K562 (cell line): ENCODE measurements at regions not wholly inside any gene's neighbourhood (a gene's known extent, or its start where the extent isn't known, plus 50 kb on each side); places are given as distances from the start of the nearest gene placed in this dataset.

Experiments
- ATAC-seq: fragments of 200-7000 bp; cut with Tn5 transposase; 3 replicates; pipeline ENCODE4 v1.9.1; 2020; ENCODE audit warnings: moderate library complexity
- BruUV-seq: library from RNA; stranded (reverse); fragments of 400-500 nt; replicated peaks from 2 replicates; lab custom pipeline; 2021; lab: Mats Ljungman, UMichigan
- CTCF ChIA-PET: fragments of 300-600 bp; formaldehyde crosslinking; extraction: SDS; loops from one replicate; lab custom pipeline; 2021; ENCODE audit warnings: low intra/inter-chr PET ratio; lab: Yijun Ruan, JAX
- POLR2A ChIA-PET: fragments of 300-600, 350-650 bp; sonication (Branson Sonifier 250); formaldehyde crosslinking; extraction: SDS; loops from one replicate; lab custom pipeline; 2021; ENCODE audit warnings: antibody characterized with exemption, inconsistent platforms; lab: Yijun Ruan, JAX
- DNase-seq, 4 experiments: peaks; one replicate each; pipeline versions ENCODE4 v3.0.0 to v3.0.0-alpha.2; 2011 to 2018; ENCODE audit warnings: low spot score in 3 of 4, mixed read lengths in 3 of 4; ENCODE audit errors: extremely low read depth in 1 of 4
- FAIRE-seq: peaks from 2 replicates; lab custom pipeline; 2011; peaks lifted over from hg19 to GRCh38; lab: Jason Lieb, UNC
- H2AFZ ChIP-seq: 2 replicates; pipeline ENCODE4 v1.6.0; 2011; ENCODE audit warnings: low read depth, low read length, control low read depth, inconsistent platforms
- H3K27ac ChIP-seq: fragments of 200-600 bp; 3 replicates; pipeline ENCODE4 v1.8.0; 2011; ENCODE audit warnings: low read depth, mild to moderate bottlenecking, control low read depth, inconsistent platforms, low read length, moderate library complexity, mixed read lengths; ENCODE audit errors: extremely low read depth
- H3K27me3 ChIP-seq, 2 experiments: fragments of 300-600 bp in 1 of 2; 2 replicates in 1 of 2; 3 replicates in 1 of 2; pipeline versions ENCODE4 v1.6.0 to v1.8.0; 2011; ENCODE audit warnings: inconsistent platforms in 2 of 2, low read length in 2 of 2, mild to moderate bottlenecking in 1 of 2, mixed read lengths in 1 of 2, moderate library complexity in 1 of 2; ENCODE audit not compliant: control insufficient read depth in 2 of 2, insufficient read depth in 2 of 2
- H3K36me3 ChIP-seq: fragments of 300-600 bp; 3 replicates; pipeline ENCODE4 v1.8.0; 2011; ENCODE audit warnings: mild to moderate bottlenecking, low read length, inconsistent platforms; ENCODE audit not compliant: control insufficient read depth, insufficient read depth
- H3K4me1 ChIP-seq, 2 experiments: fragments of 200-600 bp in 1 of 2; replicated peaks in 1 of 2; 2 replicates in 1 of 2; 3 replicates in 1 of 2; pipeline versions ENCODE4 v1.5.1 to v1.8.0; 2011; ENCODE audit warnings: inconsistent platforms in 2 of 2, low read length in 2 of 2, mild to moderate bottlenecking in 1 of 2, mixed read lengths in 1 of 2, moderate library complexity in 1 of 2; ENCODE audit not compliant: control insufficient read depth in 2 of 2, insufficient read depth in 2 of 2
- H3K4me2 ChIP-seq: 2 replicates; pipeline ENCODE4 v1.6.1; 2011; ENCODE audit warnings: low read length, control low read depth, inconsistent platforms, mixed read lengths; ENCODE audit not compliant: insufficient read depth
- H3K4me3 ChIP-seq: fragments of 200-600 bp; sonication (generic), shearing (Covaris generic); 2 replicates; pipeline ENCODE4 v1.5.1; 2016; ENCODE audit warnings: control low read depth, inconsistent platforms
- H3K79me2 ChIP-seq: fragments of 200-600 bp; 3 replicates; pipeline ENCODE4 v1.8.0; 2011; ENCODE audit warnings: low read length, inconsistent platforms; ENCODE audit not compliant: control insufficient read depth, insufficient read depth
- H3K9ac ChIP-seq, 2 experiments: 2 replicates each; pipeline versions ENCODE4 v1.6.0 to v1.6.1; 2011; ENCODE audit warnings: low read depth in 2 of 2, low read length in 2 of 2, control low read depth in 1 of 2, inconsistent platforms in 1 of 2, mild to moderate bottlenecking in 1 of 2, mixed read lengths in 1 of 2; ENCODE audit not compliant: insufficient read depth in 1 of 2
- H3K9me1 ChIP-seq: one replicate; pipeline ENCODE4 v1.6.0; 2011; ENCODE audit warnings: inconsistent platforms, mild to moderate bottlenecking, low read length, moderate library complexity; ENCODE audit not compliant: control insufficient read depth, insufficient read depth
- H3K9me3 ChIP-seq: replicated peaks from 2 replicates; pipeline ENCODE4 v1.5.1; 2011; ENCODE audit warnings: low read depth, low read length, inconsistent platforms; ENCODE audit not compliant: control insufficient read depth, insufficient read depth
- H4K20me1 ChIP-seq: replicated peaks from 2 replicates; pipeline ENCODE4 v1.6.1; 2011; ENCODE audit warnings: low read length, inconsistent platforms, mixed read lengths; ENCODE audit not compliant: control insufficient read depth, insufficient read depth
- CTCF ChIP-seq, 3 experiments: IDR thresholded peaks in 2 of 3; conservative IDR thresholded peaks in 1 of 3; 2 replicates each; pipeline ENCODE4 v1.5.1; 2011 to 2012; ENCODE audit warnings: low read length in 3 of 3, mild to moderate bottlenecking in 3 of 3, control low read depth in 2 of 3, improper control_type of control experiment in 1 of 3, inconsistent platforms in 1 of 3, low read depth in 1 of 3, mixed read lengths in 1 of 3, moderate library complexity in 1 of 3; ENCODE audit not compliant: insufficient read depth in 2 of 3
- RAD21 ChIP-seq, 2 experiments: fragments of 250-450 bp in 1 of 2; fragments of 450-650 bp in 1 of 2; sonication (Bioruptor Pico) in 1 of 2; formaldehyde crosslinking in 1 of 2; IDR thresholded peaks in 1 of 2; conservative IDR thresholded peaks in 1 of 2; 2 replicates each; pipeline versions ENCODE4 v1.4.0 to v1.8.0; 2020 to 2022; ENCODE audit warnings: mild to moderate bottlenecking in 2 of 2, moderate library complexity in 1 of 2
- SAFB2 ChIP-seq: fragments of 200-400 bp; formaldehyde crosslinking; IDR thresholded peaks from 2 replicates; pipeline ENCODE4 v1.6.1; 2018; ENCODE audit warnings: borderline replicate concordance, low read length, low read depth, moderate library complexity; ENCODE audit not compliant: severe bottlenecking
- WGBS: fragments of 100-300 bp; shearing (Covaris generic); methylation state at CpG from one replicate; pipeline ENCODE4 v1.1.6; 2016; ENCODE audit warnings: low coverage, mixed read lengths; ENCODE audit not compliant: insufficient coverage; ENCODE audit errors: missing lambda C conversion rate; 5-methylcytosine and 5-hydroxymethylcytosine counted together
- in situ Hi-C: fragments of 300-500 bp; cut with MboI; formaldehyde crosslinking; loops from 4 replicates; pipeline ENCODE4 v1.15.0; 2018; ENCODE audit warnings: inconsistent platforms, mixed read lengths
- intact Hi-C: fragments of 100-400 bp; cut with micrococcal nuclease; formaldehyde crosslinking; loops from 2 replicates; pipeline ENCODE4 v1.14.2; 2022
- TF ChIP-seq, protein P1 (sequence below): fragments of 450-650 bp; formaldehyde crosslinking; IDR thresholded peaks from 2 replicates; pipeline ENCODE4 v1.4.0; 2020; ENCODE audit warnings: mild to moderate bottlenecking, moderate library complexity

- BruUV-seq: no TSS peak
- ChIA-PET CTCF (no interaction called here), POLR2A (interaction anchor here (0.7 kb wide), 1 partner anchor 458 kb away, joined by 3 read pairs; no protein-coding TSS in a partner anchor)
- no peak overlapping the region for H2AFZ ChIP-seq
- H3K9me3 ChIP-seq: no peaks in the 10 kb centered on the region
- WGBS: 0% methylated on average over 4 of the region's 6 CpGs
- TF ChIP-seq SAFB2: no peak
- TF ChIP-seq CTCF (IDR thresholded peaks at IDR 0.05 in 2 of 3, conservative IDR thresholded peaks at IDR 0.05 in 1 of 3; ENCODE audit: insufficient read depth in 2 of 3, low read depth in 1 of 3, low read length in 3 of 3): peak; percentile 17 to 44 (median 19); a peak in 3 of 6 replicates
- TF ChIP-seq, protein P1, sequence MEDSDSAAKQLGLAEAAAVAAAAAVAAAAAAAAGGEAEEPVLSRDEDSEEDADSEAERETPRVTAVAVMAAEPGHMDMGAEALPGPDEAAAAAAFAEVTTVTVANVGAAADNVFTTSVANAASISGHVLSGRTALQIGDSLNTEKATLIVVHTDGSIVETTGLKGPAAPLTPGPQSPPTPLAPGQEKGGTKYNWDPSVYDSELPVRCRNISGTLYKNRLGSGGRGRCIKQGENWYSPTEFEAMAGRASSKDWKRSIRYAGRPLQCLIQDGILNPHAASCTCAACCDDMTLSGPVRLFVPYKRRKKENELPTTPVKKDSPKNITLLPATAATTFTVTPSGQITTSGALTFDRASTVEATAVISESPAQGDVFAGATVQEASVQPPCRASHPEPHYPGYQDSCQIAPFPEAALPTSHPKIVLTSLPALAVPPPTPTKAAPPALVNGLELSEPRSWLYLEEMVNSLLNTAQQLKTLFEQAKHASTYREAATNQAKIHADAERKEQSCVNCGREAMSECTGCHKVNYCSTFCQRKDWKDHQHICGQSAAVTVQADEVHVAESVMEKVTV (CRISPR knock-in tag): no peak
- TF ChIP-seq RAD21 (CRISPR knock-in tag; conservative IDR thresholded peaks at IDR 0.05 in 1 of 2, IDR thresholded peaks at IDR 0.05 in 1 of 2): peak in 1 of 2 experiments; percentile 45; a peak in 2 of 4 replicates
- ATAC-seq: no peak
- FAIRE-seq: no peak
- no peaks in the 10 kb centered on the region for H3K4me1 ChIP-seq
- in situ Hi-C loops: no loop called here
- no peak overlapping the region for H3K4me2 ChIP-seq
- no peaks in the 10 kb centered on the region for H3K9me1 ChIP-seq
- H3K4me3 ChIP-seq: no peak overlapping the region
- intact Hi-C loops: no loop called here
- H3K9ac ChIP-seq: no peak overlapping the region
- no peak overlapping the region for H3K27ac ChIP-seq
- no peaks in the 10 kb centered on the region for H3K36me3 ChIP-seq
- no peaks in the 10 kb centered on the region for H4K20me1 ChIP-seq
- peak; percentile 3 to 7 (median 6) for DNase-seq
- no peaks in the 10 kb centered on the region for H3K27me3 ChIP-seq
- no peaks in the 10 kb centered on the region for H3K79me2 ChIP-seq
These were observed 547.5 kb downstream of the SMARCA1 start for GRCh38 chrX:128975745-128976144.
